ENCODE measurements at regions not wholly inside any gene's neighbourhood (a gene's known extent, or its start where the extent isn't known, plus 50 kb on each side); places are given as distances from the start of the nearest gene placed in this dataset.
"Not testable (repeated sequence)": the region's sequence is repeated elsewhere in the genome, so short reads cannot be mapped to it uniquely, and the experiment has no call there.

DNA sequence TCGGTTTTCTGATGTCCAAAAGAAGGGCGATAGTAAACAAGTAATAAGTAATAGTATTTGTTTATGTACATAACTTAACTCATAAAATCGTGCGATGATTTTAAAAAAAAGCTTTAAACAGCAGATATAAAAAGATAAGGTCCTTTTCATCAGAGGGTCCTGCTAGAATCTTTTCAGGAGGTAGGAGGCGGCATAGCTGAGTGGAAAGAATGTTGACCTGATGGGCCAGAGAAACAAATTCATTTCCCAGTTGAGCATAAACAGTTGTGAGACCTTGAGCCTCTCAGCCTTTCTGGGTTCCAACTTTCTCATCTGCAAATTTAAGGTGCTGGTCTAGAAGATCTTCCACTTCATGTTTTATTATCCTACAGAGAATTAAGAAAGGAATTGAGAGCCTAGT lies 173.5 kb downstream of the LACC1 start:
- H3K4me2 ChIP-seq (replicated peaks; ENCODE audit: extremely low read depth, low read length, poor library complexity, severe bottlenecking) = no peak overlapping the region

DNA sequence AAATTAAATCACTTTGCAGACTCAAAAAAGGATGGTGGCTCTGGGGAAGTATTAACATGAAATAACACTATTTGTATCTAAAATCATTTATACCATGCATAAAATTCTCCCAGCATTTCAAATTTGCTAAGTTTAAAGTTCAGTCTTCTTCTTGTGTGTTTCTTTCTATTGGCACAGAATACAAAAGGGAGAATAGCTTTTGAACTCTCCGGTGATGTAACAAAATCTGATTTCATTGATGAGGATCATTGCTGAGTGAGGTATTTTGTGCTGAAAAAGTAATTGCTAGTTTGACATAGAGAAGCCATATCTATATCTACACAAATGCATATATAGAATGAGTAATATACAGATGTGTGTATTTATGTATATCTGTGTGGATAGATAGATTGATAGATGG lies 174.8 kb downstream of the LACC1 start:
- Histone ChIP-seq H3K79me2 (ENCODE audit: insufficient read depth, low read length) (no peaks in the 10 kb centered on the region), H3K27me3 (ENCODE audit: control insufficient read depth in 2 of 2, insufficient read depth in 2 of 2, low read length in 2 of 2) (no peaks in the 10 kb centered on the region), H3K9ac (ENCODE audit: insufficient read depth, low read length, poor library complexity, severe bottlenecking) (no peak overlapping the region), H2AFZ (ENCODE audit: insufficient read depth, low read depth, low read length, poor library complexity, severe bottlenecking) (no peak overlapping the region), H3K4me3 (replicated peaks in 1 of 3; ENCODE audit: low read depth in 2 of 3, low read length in 3 of 3) (no peak overlapping the region), H3K4me2 (replicated peaks; ENCODE audit: extremely low read depth, low read length, poor library complexity, severe bottlenecking) (no peak overlapping the region), H3K36me3 (replicated peaks in 1 of 2; ENCODE audit: control insufficient read depth in 1 of 2, insufficient read depth in 2 of 2, low read length in 2 of 2) (no peaks in the 10 kb centered on the region), H3K4me1 (ENCODE audit: control insufficient read depth in 1 of 2, insufficient read depth in 2 of 2, low read length in 2 of 2) (peaks cover 0 to 2% of the 10 kb centered on the region in 2 donors), H4K20me1 (ENCODE audit: insufficient read depth, low read length) (no peaks in the 10 kb centered on the region), H3K9me3 (replicated peaks in 1 of 2; ENCODE audit: control insufficient read depth in 1 of 2, insufficient read depth in 1 of 2, low read length in 2 of 2) (no peaks in the 10 kb centered on the region), H3K27ac (ENCODE audit: low read depth in 1 of 2, low read length in 2 of 2) (no peak overlapping the region)
- no peaks in the 10 kb centered on the region for H3K9me3 Mint-ChIP-seq
- TF ChIP-seq, protein P1, sequence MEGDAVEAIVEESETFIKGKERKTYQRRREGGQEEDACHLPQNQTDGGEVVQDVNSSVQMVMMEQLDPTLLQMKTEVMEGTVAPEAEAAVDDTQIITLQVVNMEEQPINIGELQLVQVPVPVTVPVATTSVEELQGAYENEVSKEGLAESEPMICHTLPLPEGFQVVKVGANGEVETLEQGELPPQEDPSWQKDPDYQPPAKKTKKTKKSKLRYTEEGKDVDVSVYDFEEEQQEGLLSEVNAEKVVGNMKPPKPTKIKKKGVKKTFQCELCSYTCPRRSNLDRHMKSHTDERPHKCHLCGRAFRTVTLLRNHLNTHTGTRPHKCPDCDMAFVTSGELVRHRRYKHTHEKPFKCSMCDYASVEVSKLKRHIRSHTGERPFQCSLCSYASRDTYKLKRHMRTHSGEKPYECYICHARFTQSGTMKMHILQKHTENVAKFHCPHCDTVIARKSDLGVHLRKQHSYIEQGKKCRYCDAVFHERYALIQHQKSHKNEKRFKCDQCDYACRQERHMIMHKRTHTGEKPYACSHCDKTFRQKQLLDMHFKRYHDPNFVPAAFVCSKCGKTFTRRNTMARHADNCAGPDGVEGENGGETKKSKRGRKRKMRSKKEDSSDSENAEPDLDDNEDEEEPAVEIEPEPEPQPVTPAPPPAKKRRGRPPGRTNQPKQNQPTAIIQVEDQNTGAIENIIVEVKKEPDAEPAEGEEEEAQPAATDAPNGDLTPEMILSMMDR (IDR thresholded peaks at IDR 0.05) = no peak
- no peak for DNase-seq
- H3K27me3 Mint-ChIP-seq (ENCODE audit: low read depth in 3 of 3) = peaks cover 2 to 4% (median 2%) of the 10 kb centered on the region in 3 donors
- intact Hi-C loops (cut with micrococcal nuclease) = loop anchor here in 1 of 2 donors (10.0 kb wide), 1 partner anchor 140 kb away; no protein-coding TSS in a partner anchor
- peaks cover 8% of the 10 kb centered on the region for H3K4me1 Mint-ChIP-seq
- H3K36me3 Mint-ChIP-seq = no peaks in the 10 kb centered on the region
- WGBS (ENCODE audit: insufficient coverage) = no CpG with 5 or more reads among the region's 1 CpG
- H3K27ac Mint-ChIP-seq = no peak overlapping the region
- H3K4me3 Mint-ChIP-seq = no peak overlapping the region

More for the DNA sequence above, 173.5 kb downstream of the LACC1 start:
- Mint-ChIP-seq H3K27me3 (ENCODE audit: low read depth in 3 of 3) (peaks cover 2 to 4% (median 2%) of the 10 kb centered on the region in 3 donors), H3K4me1 (peaks cover 13% of the 10 kb centered on the region), H3K36me3 (no peaks in the 10 kb centered on the region), H3K9me3 (no peaks in the 10 kb centered on the region), H3K27ac (no peak overlapping the region), H3K4me3 (no peak overlapping the region)
- no peaks in the 10 kb centered on the region for H3K27me3 ChIP-seq (ENCODE audit: control insufficient read depth in 2 of 2, insufficient read depth in 2 of 2, low read length in 2 of 2)
- no peak overlapping the region for H3K4me3 ChIP-seq (replicated peaks in 1 of 3; ENCODE audit: low read depth in 2 of 3, low read length in 3 of 3)
- intact Hi-C loops (cut with micrococcal nuclease) = loop anchor here in 1 of 2 donors (10.0 kb wide), 1 partner anchor 138 kb away; no protein-coding TSS in a partner anchor
- no peak for DNase-seq
- TF ChIP-seq, protein P1 (IDR thresholded peaks at IDR 0.05) = no peak
- no peaks in the 10 kb centered on the region for H4K20me1 ChIP-seq (ENCODE audit: insufficient read depth, low read length)
- no peaks in the 10 kb centered on the region for H3K9me3 ChIP-seq (replicated peaks in 1 of 2; ENCODE audit: control insufficient read depth in 1 of 2, insufficient read depth in 1 of 2, low read length in 2 of 2)
- no peaks in the 10 kb centered on the region for H3K36me3 ChIP-seq (replicated peaks in 1 of 2; ENCODE audit: control insufficient read depth in 1 of 2, insufficient read depth in 2 of 2, low read length in 2 of 2)
- 100% methylated on average over 1 of the region's 5 CpGs for WGBS (ENCODE audit: insufficient coverage)
- H3K79me2 ChIP-seq (ENCODE audit: insufficient read depth, low read length) = no peaks in the 10 kb centered on the region
- no peak overlapping the region for H2AFZ ChIP-seq (ENCODE audit: insufficient read depth, low read depth, low read length, poor library complexity, severe bottlenecking)
- H3K4me1 ChIP-seq (ENCODE audit: control insufficient read depth in 1 of 2, insufficient read depth in 2 of 2, low read length in 2 of 2) = peaks cover 0 to 2% of the 10 kb centered on the region in 2 donors
- no peak overlapping the region for H3K27ac ChIP-seq (ENCODE audit: low read depth in 1 of 2, low read length in 2 of 2)
- H3K9ac ChIP-seq (ENCODE audit: insufficient read depth, low read length, poor library complexity, severe bottlenecking) = no peak overlapping the region

DNA sequence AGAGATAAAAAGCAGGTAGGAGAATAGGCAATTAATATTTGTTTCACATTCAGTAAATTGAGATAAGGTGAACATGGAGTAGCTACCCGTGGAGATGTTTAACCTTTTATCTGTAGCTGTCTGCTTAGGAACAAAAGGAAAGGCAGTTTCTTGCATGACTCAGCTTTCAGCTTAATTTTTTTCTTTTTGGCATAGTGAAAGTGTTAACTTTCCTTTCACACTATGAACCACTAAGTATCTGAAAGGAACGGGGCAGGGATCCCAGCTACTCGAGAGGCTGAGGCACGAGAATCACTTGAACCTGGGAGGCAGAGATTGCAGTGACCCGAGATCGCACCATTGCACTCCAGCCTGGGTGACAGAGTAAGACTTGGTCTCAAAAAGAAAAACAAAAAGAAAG lies 176.0 kb downstream of the LACC1 start:
- not testable (repeated sequence) for H3K9me3 Mint-ChIP-seq; H3K4me2 ChIP-seq (replicated peaks; ENCODE audit: extremely low read depth, low read length, poor library complexity, severe bottlenecking); H3K36me3 ChIP-seq (replicated peaks in 1 of 2; ENCODE audit: control insufficient read depth in 1 of 2, insufficient read depth in 2 of 2, low read length in 2 of 2); DNase-seq; H3K36me3 Mint-ChIP-seq; H3K9me3 ChIP-seq (replicated peaks in 1 of 2; ENCODE audit: control insufficient read depth in 1 of 2, insufficient read depth in 1 of 2, low read length in 2 of 2); H3K4me3 ChIP-seq (replicated peaks in 1 of 3; ENCODE audit: low read depth in 2 of 3, low read length in 3 of 3); H3K27ac ChIP-seq (ENCODE audit: low read depth in 1 of 2, low read length in 2 of 2); H4K20me1 ChIP-seq (ENCODE audit: insufficient read depth, low read length); H3K27me3 Mint-ChIP-seq (ENCODE audit: low read depth in 3 of 3); H3K79me2 ChIP-seq (ENCODE audit: insufficient read depth, low read length); H3K9ac ChIP-seq (ENCODE audit: insufficient read depth, low read length, poor library complexity, severe bottlenecking); H3K27me3 ChIP-seq (ENCODE audit: control insufficient read depth in 2 of 2, insufficient read depth in 2 of 2, low read length in 2 of 2); H3K4me1 Mint-ChIP-seq; H3K4me1 ChIP-seq (ENCODE audit: control insufficient read depth in 1 of 2, insufficient read depth in 2 of 2, low read length in 2 of 2)
- 3% methylated on average over 6 of the region's 6 CpGs for WGBS (ENCODE audit: insufficient coverage)
- H2AFZ ChIP-seq (ENCODE audit: insufficient read depth, low read depth, low read length, poor library complexity, severe bottlenecking) = peak overlapping the region; percentile 29
- intact Hi-C loops (cut with micrococcal nuclease) = loop anchor here in 1 of 2 donors (10.0 kb wide), 1 partner anchor 141 kb away; no protein-coding TSS in a partner anchor
- Mint-ChIP-seq H3K27ac (peak overlapping the region in 3 of 7 donors; percentile 1 to 79 (median 5)), H3K4me3 (peak overlapping the region; percentile 21 to 61)
